Smooth muscle cell (in vitro differentiated cells): ENCODE measurements at regions not wholly inside any gene's neighbourhood (a gene's known extent, or its start where the extent isn't known, plus 50 kb on each side); places are given as distances from the start of the nearest gene placed in this dataset.

Source experiments
- DNase-seq: peaks from one replicate; lab custom pipeline; 2025; ENCODE audit not compliant: unreplicated experiment; lab: John Stamatoyannopoulos, UW
- H2AFZ ChIP-seq: fragments of 200-600 bp; sonication (generic); 2 replicates; pipeline ENCODE4 v1.6.0; 2016; ENCODE audit warnings: antibody characterized with exemption, low read depth, mild to moderate bottlenecking
- H3F3A ChIP-seq: fragments of 200-600 bp; sonication (generic); 2 replicates; pipeline ENCODE4 v1.6.0; 2017; ENCODE audit warnings: antibody characterized with exemption, low read depth
- H3K27ac ChIP-seq: fragments of 200-600 bp; sonication (generic); 2 replicates; pipeline ENCODE4 v1.5.1; 2016; ENCODE audit warnings: low read depth, mild to moderate bottlenecking
- H3K27me3 ChIP-seq: fragments of 200-600 bp; sonication (generic); 2 replicates; pipeline ENCODE4 v1.6.1; 2016; ENCODE audit warnings: low read depth, mild to moderate bottlenecking
- H3K36me3 ChIP-seq: fragments of 200-600 bp; sonication (generic); 2 replicates; pipeline ENCODE4 v1.5.1; 2016; ENCODE audit warnings: low read depth
- H3K4me1 ChIP-seq: fragments of 200-600 bp; sonication (generic); 2 replicates; pipeline ENCODE4 v1.5.1; 2016; ENCODE audit warnings: low read depth
- H3K4me2 ChIP-seq: fragments of 200-600 bp; sonication (generic); 2 replicates; pipeline ENCODE4 v1.6.0; 2016; ENCODE audit warnings: mild to moderate bottlenecking
- H3K4me3 ChIP-seq: fragments of 200-600 bp; sonication (generic); 2 replicates; pipeline ENCODE4 v1.5.1; 2016; ENCODE audit warnings: mild to moderate bottlenecking
- H3K79me2 ChIP-seq: fragments of 200-600 bp; sonication (generic); 2 replicates; pipeline ENCODE4 v1.6.0; 2016; ENCODE audit warnings: low read depth, mild to moderate bottlenecking
- H3K9ac ChIP-seq: fragments of 200-600 bp; sonication (generic); 2 replicates; pipeline ENCODE4 v1.6.0; 2016; ENCODE audit warnings: low read depth
- H3K9me3 ChIP-seq: fragments of 200-600 bp; sonication (generic); replicated peaks from 2 replicates; pipeline ENCODE4 v1.5.1; 2016; ENCODE audit warnings: low read depth
- H4K20me1 ChIP-seq: fragments of 200-600 bp; sonication (generic); 2 replicates; pipeline ENCODE4 v1.6.0; 2016; ENCODE audit warnings: low read depth
- WGBS: methylation state at CpG from one replicate; pipeline ENCODE4 v1.1.7; 2016; ENCODE audit warnings: low lambda C conversion rate; 5-methylcytosine and 5-hydroxymethylcytosine counted together
- TF ChIP-seq, protein P1 (sequence below): fragments of 200-600 bp; sonication (generic); IDR thresholded peaks from 2 replicates; pipeline ENCODE4 v1.5.1; 2017; ENCODE audit warnings: borderline replicate concordance, mild to moderate bottlenecking, antibody characterized with exemption; ENCODE audit not compliant: insufficient read depth, poor library complexity, severe bottlenecking

DNA sequence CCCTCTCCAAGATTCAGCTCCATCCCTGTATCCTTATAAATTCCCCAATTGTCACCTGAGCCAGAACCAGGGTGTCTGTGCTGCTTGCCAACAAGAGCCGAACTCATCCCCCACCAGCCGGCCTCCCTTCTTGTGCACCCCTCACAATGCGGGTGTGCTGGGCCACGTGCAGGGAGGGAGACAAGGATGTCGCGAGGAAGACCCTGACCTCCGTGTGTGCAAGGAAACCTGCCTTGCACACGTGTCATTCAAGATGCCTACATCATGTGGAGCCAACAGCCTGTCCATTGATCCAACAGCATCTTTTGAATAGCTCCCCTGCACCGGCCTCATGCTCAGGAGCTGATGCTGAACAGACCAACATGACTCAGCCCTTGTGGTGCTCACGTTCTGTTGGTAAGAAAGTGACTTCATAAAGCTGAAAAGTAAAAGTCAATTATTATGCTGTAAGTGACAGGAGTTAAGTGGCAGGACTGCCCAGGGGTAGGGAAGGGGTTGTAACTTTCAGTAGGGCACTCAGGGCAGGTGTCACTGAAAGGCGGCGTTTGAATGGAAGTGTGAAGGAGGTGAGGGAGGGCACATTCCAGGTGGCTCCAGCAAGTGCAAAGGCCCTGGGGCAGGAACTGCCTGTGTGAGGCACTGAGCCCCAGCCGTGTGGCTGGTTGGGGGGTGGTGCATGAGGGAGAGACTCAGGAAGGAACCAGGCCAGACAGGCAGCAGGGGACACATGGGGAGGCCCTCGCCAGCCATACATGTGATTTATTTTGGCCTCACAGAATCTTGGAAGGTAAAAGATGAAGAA, 302.2 kb downstream of the FOXL1 start:
- 79% methylated on average over 14 of the region's 14 CpGs for WGBS
- H3K36me3 ChIP-seq = no peaks in the 10 kb centered on the region
- H3K4me2 ChIP-seq = no peak overlapping the region
- H3F3A ChIP-seq = no peaks in the 10 kb centered on the region
- no peaks in the 10 kb centered on the region for H3K27me3 ChIP-seq
- TF ChIP-seq, protein P1, sequence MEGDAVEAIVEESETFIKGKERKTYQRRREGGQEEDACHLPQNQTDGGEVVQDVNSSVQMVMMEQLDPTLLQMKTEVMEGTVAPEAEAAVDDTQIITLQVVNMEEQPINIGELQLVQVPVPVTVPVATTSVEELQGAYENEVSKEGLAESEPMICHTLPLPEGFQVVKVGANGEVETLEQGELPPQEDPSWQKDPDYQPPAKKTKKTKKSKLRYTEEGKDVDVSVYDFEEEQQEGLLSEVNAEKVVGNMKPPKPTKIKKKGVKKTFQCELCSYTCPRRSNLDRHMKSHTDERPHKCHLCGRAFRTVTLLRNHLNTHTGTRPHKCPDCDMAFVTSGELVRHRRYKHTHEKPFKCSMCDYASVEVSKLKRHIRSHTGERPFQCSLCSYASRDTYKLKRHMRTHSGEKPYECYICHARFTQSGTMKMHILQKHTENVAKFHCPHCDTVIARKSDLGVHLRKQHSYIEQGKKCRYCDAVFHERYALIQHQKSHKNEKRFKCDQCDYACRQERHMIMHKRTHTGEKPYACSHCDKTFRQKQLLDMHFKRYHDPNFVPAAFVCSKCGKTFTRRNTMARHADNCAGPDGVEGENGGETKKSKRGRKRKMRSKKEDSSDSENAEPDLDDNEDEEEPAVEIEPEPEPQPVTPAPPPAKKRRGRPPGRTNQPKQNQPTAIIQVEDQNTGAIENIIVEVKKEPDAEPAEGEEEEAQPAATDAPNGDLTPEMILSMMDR = no peak
- H3K4me1 ChIP-seq = peaks cover 10% of the 10 kb centered on the region
- H2AFZ ChIP-seq = no peak overlapping the region
- no peaks in the 10 kb centered on the region for H3K79me2 ChIP-seq
- no peak overlapping the region for H3K27ac ChIP-seq
- no peaks in the 10 kb centered on the region for H3K9me3 ChIP-seq
- H3K4me3 ChIP-seq = no peak overlapping the region
- no peak overlapping the region for H3K9ac ChIP-seq
- DNase-seq = no peak
- no peaks in the 10 kb centered on the region for H4K20me1 ChIP-seq

DNA sequence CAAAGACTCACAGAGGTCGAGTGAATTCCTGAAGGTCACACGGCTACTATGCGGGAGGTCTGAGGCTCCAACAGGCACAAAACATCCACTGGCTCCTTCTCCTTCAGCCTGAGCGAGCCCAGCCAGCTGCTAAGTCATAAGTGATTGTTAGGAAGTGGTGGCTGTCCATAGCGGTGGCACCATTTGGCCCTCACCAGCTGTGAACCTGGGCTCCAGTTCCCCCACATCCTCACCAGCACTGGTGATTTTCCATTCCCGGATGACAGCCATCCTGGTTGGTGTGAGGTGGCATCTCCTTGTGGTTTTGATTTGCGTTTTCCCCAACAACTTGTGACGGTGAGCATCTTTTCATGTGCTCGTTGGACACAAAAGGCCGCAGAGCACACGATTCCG, 302.8 kb downstream of the FOXL1 start:
- Histone ChIP-seq H3K9me3 (no peaks in the 10 kb centered on the region), H3K27me3 (no peaks in the 10 kb centered on the region), H3K4me3 (no peak overlapping the region), H3K4me1 (peaks cover 10% of the 10 kb centered on the region), H3K9ac (no peak overlapping the region), H3F3A (no peaks in the 10 kb centered on the region), H3K36me3 (no peaks in the 10 kb centered on the region), H3K4me2 (no peak overlapping the region), H3K79me2 (no peaks in the 10 kb centered on the region), H3K27ac (no peak overlapping the region), H4K20me1 (no peaks in the 10 kb centered on the region), H2AFZ (no peak overlapping the region)
- TF ChIP-seq, protein P1 = no peak
- no peak for DNase-seq
- 87% methylated on average over 12 of the region's 12 CpGs for WGBS

DNA sequence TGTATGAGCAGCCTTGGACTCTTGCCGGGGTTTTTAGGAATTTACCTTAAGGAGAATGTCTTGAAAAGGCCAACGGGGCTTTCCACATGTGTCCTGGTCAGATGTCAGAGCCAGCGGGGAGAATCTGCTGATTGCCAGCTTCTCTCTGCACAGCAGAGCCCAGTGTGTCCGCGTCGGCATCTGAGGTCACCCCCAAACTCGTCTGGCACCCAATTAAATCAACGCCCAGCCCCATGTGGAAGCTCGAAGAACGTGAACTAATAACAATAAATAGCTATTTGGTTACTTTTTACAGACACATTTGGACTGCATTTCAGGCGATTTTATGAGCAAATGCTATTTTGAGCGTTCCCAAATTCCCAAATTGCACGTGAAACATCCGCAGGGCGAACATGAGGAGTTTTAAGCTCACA, 303.5 kb downstream of the FOXL1 start:
- Histone ChIP-seq H3K4me1 (peaks cover 10% of the 10 kb centered on the region), H2AFZ (no peak overlapping the region), H3K27ac (no peak overlapping the region), H3K4me2 (no peak overlapping the region), H3K79me2 (no peaks in the 10 kb centered on the region), H3K36me3 (no peaks in the 10 kb centered on the region), H3K4me3 (no peak overlapping the region), H3F3A (no peaks in the 10 kb centered on the region), H3K9ac (no peak overlapping the region), H4K20me1 (no peaks in the 10 kb centered on the region), H3K9me3 (no peaks in the 10 kb centered on the region), H3K27me3 (no peaks in the 10 kb centered on the region)
- TF ChIP-seq, protein P1 = no peak
- no peak for DNase-seq
- WGBS = 62% methylated on average over 15 of the region's 15 CpGs

DNA sequence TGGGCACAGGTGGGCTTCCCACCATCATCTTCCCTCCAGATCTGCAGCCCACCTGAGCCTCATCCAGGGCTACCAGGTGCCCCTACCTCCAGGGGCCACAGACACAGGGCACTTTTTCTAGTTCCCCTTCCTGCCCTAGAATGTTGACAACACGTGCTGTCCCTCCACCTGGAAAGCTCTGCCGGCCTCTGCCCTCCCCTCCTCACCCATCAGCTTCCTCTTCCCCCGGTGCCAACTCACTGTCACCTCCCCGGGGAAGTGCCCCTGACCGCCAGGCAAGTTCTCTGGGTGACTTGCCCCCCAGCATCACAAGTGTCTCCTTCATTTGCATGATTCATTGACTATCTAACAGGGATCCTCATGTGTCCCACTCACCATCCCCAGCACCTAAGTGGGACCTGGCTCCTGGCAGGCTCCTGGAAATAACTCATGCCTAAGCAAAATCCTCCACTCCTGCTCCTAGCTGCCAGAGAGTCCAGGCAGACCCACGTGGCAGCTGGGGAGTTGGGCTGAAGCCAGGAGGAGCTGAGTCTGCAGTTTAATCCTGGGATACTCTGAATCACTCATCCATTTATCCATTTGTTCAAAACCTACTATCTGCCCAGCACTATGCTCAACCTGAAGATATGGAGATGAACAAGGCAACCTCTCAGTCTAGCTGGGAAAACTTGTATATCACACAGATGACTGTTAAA, 304.4 kb downstream of the FOXL1 start:
- Histone ChIP-seq H3K36me3 (no peaks in the 10 kb centered on the region), H3K4me1 (peaks cover 10% of the 10 kb centered on the region), H3K9ac (no peak overlapping the region), H2AFZ (no peak overlapping the region), H4K20me1 (no peaks in the 10 kb centered on the region), H3K27ac (no peak overlapping the region), H3F3A (no peaks in the 10 kb centered on the region), H3K4me3 (no peak overlapping the region), H3K79me2 (no peaks in the 10 kb centered on the region), H3K27me3 (no peaks in the 10 kb centered on the region), H3K9me3 (no peaks in the 10 kb centered on the region), H3K4me2 (no peak overlapping the region)
- WGBS = 70% methylated on average over 6 of the region's 6 CpGs
- TF ChIP-seq, protein P1 = no peak
- DNase-seq = peak; percentile 14
